ENCODE measurements at regions not wholly inside any gene's neighbourhood (a gene's known extent, or its start where the extent isn't known, plus 50 kb on each side); places are given as distances from the start of the nearest gene placed in this dataset.

- Histone ChIP-seq H2BK120ac (ENCODE audit: low read depth, low read length) (no peak overlapping the region), H3K27ac (ENCODE audit: insufficient read depth, low read length) (no peak overlapping the region), H2BK15ac (ENCODE audit: low read depth, low read length) (no peak overlapping the region), H3K4me1 (ENCODE audit: control insufficient read depth, insufficient read depth, low read length) (no peaks in the 10 kb centered on the region), H3K4me2 (ENCODE audit: low read depth, low read length) (no peak overlapping the region), H3K9ac (ENCODE audit: low read depth, low read length) (no peak overlapping the region), H3K79me1 (ENCODE audit: low read depth in 1 of 2, low read length in 2 of 2) (no peaks in the 10 kb centered on the region), H3K27me3 (ENCODE audit: control insufficient read depth, insufficient read depth, low read length) (no peaks in the 10 kb centered on the region), H3K23ac (ENCODE audit: low read depth, low read length) (no peak overlapping the region), H4K20me1 (ENCODE audit: insufficient read depth, low read length) (no peaks in the 10 kb centered on the region), H3K4ac (ENCODE audit: low read depth, low read length) (no peak overlapping the region), H2BK20ac (ENCODE audit: low read depth, low read length) (no peak overlapping the region), H3K9me3 (ENCODE audit: control insufficient read depth, insufficient read depth, low read length) (peaks cover 2% of the 10 kb centered on the region; the same call in 1 of the 2 replicates), H3K14ac (replicated peaks; ENCODE audit: low read depth, low read length) (no peak overlapping the region), H3K56ac (ENCODE audit: extremely low read depth, insufficient read depth, low read length) (no peak overlapping the region), H4K5ac (ENCODE audit: low read depth, low read length) (no peak overlapping the region), H2AFZ (replicated peaks; ENCODE audit: low read length, poor library complexity) (no peak overlapping the region), H4K8ac (ENCODE audit: low read depth in 2 of 2, low read length in 2 of 2) (no peak overlapping the region), H3K36me3 (ENCODE audit: control insufficient read depth, insufficient read depth, low read length) (no peaks in the 10 kb centered on the region), H2BK5ac (ENCODE audit: low read depth, low read length, poor library complexity, severe bottlenecking) (no peak overlapping the region), H3K18ac (ENCODE audit: low read depth, low read length) (no peak overlapping the region), H2AK5ac (ENCODE audit: low read depth, low read length) (no peak overlapping the region), H4K91ac (ENCODE audit: insufficient read depth, low read depth, low read length) (no peak overlapping the region), H2AK9ac (replicated peaks; ENCODE audit: low read depth, low read length, poor library complexity) (no peak overlapping the region), H3K4me3 (ENCODE audit: insufficient read depth, low read depth, low read length) (no peak overlapping the region), H3K9me1 (ENCODE audit: insufficient read depth, low read length) (no peaks in the 10 kb centered on the region)
- no TSS peak for BruUV-seq (replicated peaks)
- no peak for ATAC-seq (ENCODE audit: low read depth)
- ChIA-PET POLR2A (ENCODE audit: unreplicated experiment) (no interaction called here), CTCF (interaction anchor here (0.6 kb wide), 1 partner anchor 302 kb away, joined by 3 read pairs; no protein-coding TSS in a partner anchor)
- in situ Hi-C loops (cut with MboI; ENCODE audit: low sequenced_read_pairs), result no loop called here
- TF ChIP-seq RCOR1 (IDR thresholded peaks at IDR 0.05; ENCODE audit: insufficient replicate concordance, low read length) (no peak), CEBPB (IDR thresholded peaks at IDR 0.05; ENCODE audit: low read depth, low read length) (no peak), NFE2L2 (IDR thresholded peaks at IDR 0.05; ENCODE audit: low read depth, low read length) (no peak), CHD1 (IDR thresholded peaks at IDR 0.05; ENCODE audit: low read depth, low read length) (no peak), ELK1 (IDR thresholded peaks at IDR 0.05; ENCODE audit: borderline replicate concordance, low read depth, low read length) (no peak), CTCF (conservative IDR thresholded peaks at IDR 0.05; ENCODE audit: low read depth, low read length) (no peak), RAD21 (IDR thresholded peaks at IDR 0.05; ENCODE audit: low read length) (no peak), RFX5 (IDR thresholded peaks at IDR 0.05; ENCODE audit: low read depth, low read length) (no peak), POLR2A (IDR thresholded peaks at IDR 0.05; ENCODE audit: low read depth, low read length) (no peak), SMC3 (IDR thresholded peaks at IDR 0.05; ENCODE audit: low read depth, low read length) (no peak)
- DNase-seq, result no peak
- intact Hi-C loops (cut with micrococcal nuclease), result no loop called here
- WGBS, 2 experiments (ENCODE audit: extremely low coverage in 2 of 2, insufficient read length in 1 of 2), result 21% methylated on average over 2 of the region's 4 CpGs; no CpG with 5 or more reads in 1 of the 2 experiments
- dilution Hi-C loops (cut with HindIII; ENCODE audit: low sequenced_read_pairs, unreplicated experiment), result no loop called here
These were observed 50.5 kb upstream of the PRSS58 start for GRCh38 chr7:142308326-142308725.
